Urinary bladder (tissue), 3 donors: ENCODE measurements at regions not wholly inside any gene's neighbourhood (a gene's known extent, or its start where the extent isn't known, plus 50 kb on each side); places are given as distances from the start of the nearest gene placed in this dataset.

Experiments
- DNase-seq: peaks from one replicate; pipeline ENCODE4 v3.0.0-alpha.2; 2015; ENCODE audit errors: extremely low spot score
- H3K27ac ChIP-seq: one replicate; pipeline ENCODE4 v1.5.1; 2013; ENCODE audit warnings: low read depth, mild to moderate bottlenecking, moderate library complexity
- H3K36me3 ChIP-seq: one replicate; pipeline ENCODE4 v1.6.1; 2013; ENCODE audit warnings: mild to moderate bottlenecking, moderate library complexity; ENCODE audit not compliant: insufficient read depth
- H3K4me1 ChIP-seq: one replicate; pipeline ENCODE4 v1.6.1; 2013; ENCODE audit warnings: mild to moderate bottlenecking, moderate library complexity; ENCODE audit not compliant: insufficient read depth
- H3K4me3 ChIP-seq: one replicate; pipeline ENCODE4 v1.5.1; 2013; ENCODE audit warnings: low read depth, low read length
- WGBS: extraction: QIAGEN DNeasy Blood & Tissue Kit; methylation state at CpG from one replicate; pipeline ENCODE4 v1.1.7; 2013; 5-methylcytosine and 5-hydroxymethylcytosine counted together
- donor health status: healthy with polysubstance abuse.
- donor health status: healthy.

GRCh38 chr7:156106107-156106426 is 293.8 kb upstream of the SHH start:
- DNase-seq, result no peak
- Histone ChIP-seq H3K36me3 (no peaks in the 10 kb centered on the region), H3K4me3 (no peak overlapping the region), H3K27ac (no peak overlapping the region), H3K4me1 (no peaks in the 10 kb centered on the region)
- WGBS, result 75% methylated on average over 9 of the region's 9 CpGs

GRCh38 chr7:156105337-156106106 is 293.3 kb upstream of the SHH start:
- no peaks in the 10 kb centered on the region for H3K36me3 ChIP-seq
- 82% methylated on average over 34 of the region's 34 CpGs for WGBS
- no peak for DNase-seq
- H3K4me3 ChIP-seq, result no peak overlapping the region
- no peaks in the 10 kb centered on the region for H3K4me1 ChIP-seq
- no peak overlapping the region for H3K27ac ChIP-seq

GRCh38 chr7:156104501-156105336 is 292.5 kb upstream of the SHH start:
- WGBS, result 90% methylated on average over 39 of the region's 39 CpGs
- no peak for DNase-seq
- no peak overlapping the region for H3K4me3 ChIP-seq
- H3K4me1 ChIP-seq, result no peaks in the 10 kb centered on the region
- no peak overlapping the region for H3K27ac ChIP-seq
- H3K36me3 ChIP-seq, result no peaks in the 10 kb centered on the region

- H3K4me3 ChIP-seq, result no peak overlapping the region
- H3K36me3 ChIP-seq, result no peaks in the 10 kb centered on the region
- H3K4me1 ChIP-seq, result no peaks in the 10 kb centered on the region
- no peak for DNase-seq
- no peak overlapping the region for H3K27ac ChIP-seq
- WGBS, result 80% methylated on average over 1 of the region's 1 CpG
Observed at GRCh38 chr7:156102267-156102666, 290.0 kb upstream of the SHH start.

GRCh38 chr7:156101355-156101754 is 289.1 kb upstream of the SHH start:
- no peak for DNase-seq
- Histone ChIP-seq H3K4me3 (no peak overlapping the region), H3K36me3 (no peaks in the 10 kb centered on the region), H3K27ac (no peak overlapping the region), H3K4me1 (no peaks in the 10 kb centered on the region)
- 95% methylated on average over 6 of the region's 6 CpGs for WGBS

GRCh38 chr7:156100086-156100485 is 287.8 kb upstream of the SHH start:
- DNase-seq, result no peak
- no peaks in the 10 kb centered on the region for H3K4me1 ChIP-seq
- H3K27ac ChIP-seq, result no peak overlapping the region
- H3K36me3 ChIP-seq, result no peaks in the 10 kb centered on the region
- H3K4me3 ChIP-seq, result no peak overlapping the region
- 43% methylated on average over 6 of the region's 6 CpGs for WGBS

GRCh38 chr7:156099085-156099484 is 286.8 kb upstream of the SHH start:
- H3K36me3 ChIP-seq, result no peaks in the 10 kb centered on the region
- no peak for DNase-seq
- 92% methylated on average over 10 of the region's 10 CpGs for WGBS
- no peaks in the 10 kb centered on the region for H3K4me1 ChIP-seq
- H3K4me3 ChIP-seq, result no peak overlapping the region
- H3K27ac ChIP-seq, result no peak overlapping the region

GRCh38 chr7:156096771-156097538 is 284.7 kb upstream of the SHH start:
- Histone ChIP-seq H3K4me3 (no peak overlapping the region), H3K36me3 (no peaks in the 10 kb centered on the region), H3K4me1 (no peaks in the 10 kb centered on the region), H3K27ac (no peak overlapping the region)
- no peak for DNase-seq
- 56% methylated on average over 20 of the region's 20 CpGs for WGBS

- Histone ChIP-seq H3K4me3 (no peak overlapping the region), H3K4me1 (no peaks in the 10 kb centered on the region), H3K27ac (no peak overlapping the region), H3K36me3 (no peaks in the 10 kb centered on the region)
- no peak for DNase-seq
- WGBS, result 73% methylated on average over 9 of the region's 9 CpGs
Observed at GRCh38 chr7:156095908-156096539, 283.8 kb upstream of the SHH start.

GRCh38 chr7:156094350-156095146 is 282.3 kb upstream of the SHH start:
- no peak for DNase-seq

GRCh38 chr7:156092307-156092706 is 280.0 kb upstream of the SHH start:
- no peaks in the 10 kb centered on the region for H3K36me3 ChIP-seq
- DNase-seq, result no peak
- no peak overlapping the region for H3K27ac ChIP-seq
- H3K4me1 ChIP-seq, result no peaks in the 10 kb centered on the region
- no peak overlapping the region for H3K4me3 ChIP-seq
- WGBS, result 85% methylated on average over 11 of the region's 11 CpGs

More at GRCh38 chr7:156094350-156095146, 282.3 kb upstream of the SHH start:
- WGBS, result 93% methylated on average over 15 of the region's 15 CpGs
- Histone ChIP-seq H3K36me3 (no peaks in the 10 kb centered on the region), H3K4me3 (no peak overlapping the region), H3K4me1 (no peaks in the 10 kb centered on the region), H3K27ac (no peak overlapping the region)

- WGBS, result 86% methylated on average over 10 of the region's 10 CpGs
- no peak overlapping the region for H3K4me3 ChIP-seq
- H3K27ac ChIP-seq, result no peak overlapping the region
- DNase-seq, result no peak
- H3K4me1 ChIP-seq, result no peaks in the 10 kb centered on the region
- no peaks in the 10 kb centered on the region for H3K36me3 ChIP-seq
Observed at GRCh38 chr7:156091519-156092080, 279.3 kb upstream of the SHH start.
